Heart left ventricle (tissue), 16 donors: ENCODE measurements at regions not wholly inside any gene's neighbourhood (a gene's known extent, or its start where the extent isn't known, plus 50 kb on each side); places are given as distances from the start of the nearest gene placed in this dataset.

Experiments used
- ATAC-seq, 4 donors: fragments of 200-7000 bp; cut with Tn5 transposase; one replicate each; pipeline ENCODE4 v1.9.1; 2020 to 2022; ENCODE audit warnings: moderate library complexity in 4 of 4, mild to moderate bottlenecking in 3 of 4, moderate number of reproducible peaks in 1 of 4
- DNase-seq, 5 donors: peaks; one replicate each; pipeline ENCODE4 v3.0.0-alpha.2; 2020
- H3K27ac ChIP-seq, 12 donors: fragments of 200-600 bp; sonication (generic) in 4 of 12; one replicate each; pipeline versions ENCODE4 v1.5.0 to v1.8.0; 2016 to 2022; ENCODE audit warnings: mild to moderate bottlenecking in 2 of 12
- H3K27me3 ChIP-seq, 9 donors: fragments of 200-600 bp; sonication (generic) in 2 of 9; one replicate each; pipeline versions ENCODE4 v1.5.1 to v1.8.0; 2016 to 2022; ENCODE audit warnings: mild to moderate bottlenecking in 3 of 9
- H3K36me3 ChIP-seq, 9 donors: fragments of 200-600 bp; sonication (generic) in 2 of 9; one replicate each; pipeline versions ENCODE4 v1.5.0 to v1.8.0; 2018 to 2022; ENCODE audit warnings: mild to moderate bottlenecking in 2 of 9
- H3K4me1 ChIP-seq, 12 donors: fragments of 200-600 bp; sonication (generic) in 4 of 12; one replicate each; pipeline versions ENCODE4 v1.5.0 to v1.8.0; 2016 to 2022; ENCODE audit warnings: mild to moderate bottlenecking in 3 of 12
- H3K4me3 ChIP-seq, 12 donors: fragments of 200-600 bp; sonication (generic) in 4 of 12; one replicate each; pipeline versions ENCODE4 v1.5.0 to v1.8.0; 2017 to 2022; ENCODE audit warnings: mild to moderate bottlenecking in 9 of 12, moderate library complexity in 4 of 12
- H3K9me3 ChIP-seq, 12 donors: fragments of 200-600 bp; sonication (generic) in 4 of 12; one replicate each; pipeline versions ENCODE4 v1.5.0 to v1.8.0; 2016 to 2022; ENCODE audit warnings: mild to moderate bottlenecking in 1 of 12
- POLR2A ChIP-seq, 2 donors: fragments of 450-650 bp; IDR thresholded peaks; one replicate each; pipeline ENCODE4 v1.6.1; 2017; ENCODE audit warnings: antibody characterized with exemption in 2 of 2, mild to moderate bottlenecking in 2 of 2, moderate library complexity in 2 of 2
- WGBS, 4 donors: extraction: QIAGEN DNeasy Blood & Tissue Kit in 2 of 4; methylation state at CpG; one replicate each; pipeline versions ENCODE4 v1.1.5 to v1.1.7; 2013 to 2018; 5-methylcytosine and 5-hydroxymethylcytosine counted together
- intact Hi-C, 10 donors: fragments of 100-400 bp; cut with DNase I; formaldehyde crosslinking; loops; one replicate each; pipeline versions ENCODE4 v1.11.1 to v1.14.2; 2022
- TF ChIP-seq, protein P1 (sequence below), 12 donors: fragments of 200-600 bp; sonication (generic) in 4 of 12; IDR thresholded peaks; one replicate each; pipeline versions ENCODE4 v1.5.0 to v1.8.0; 2018 to 2022; ENCODE audit warnings: antibody characterized with exemption in 12 of 12, mild to moderate bottlenecking in 5 of 12
- donor health status: ischemic (EF 13 %, LVEDD 7.1; RV severe dilation, severe dysfunction).
- donor health status: healthy with polysubstance abuse.
- donor health status: DM: no; HTN: yes; CAD: no.
- donor health status: DM: no; HTN: no; CAD: no.
- donor health status: ischemic (EF 25% LVEDD 6.9; RV normal size, moderate dysfunction).
- donor health status: ischemic (EF 25% LVEDD 5.7; RV mildly dilated, moderate dysfunction).
- donor health status: healthy.
- donor health status: DM: yes; HTN: yes; CAD: no.
- donor health status: ischemic (EF 35%, LVEDD 5.7; RV mildly dilated, moderate dysfunction).
- donor health status: nonischemic (EF 11% LVEDD 7.7; RV severe dilation, severe dysfunction).
- donor health status: DM: yes; HTN: yes; CAD: no.
- donor health status: PGD.
- donor health status: ischemic (EF 29% LVEDD 5.4; RV normal size, mild dysfunction).
- donor health status: nonischemic (EF 23%, LVEDD 6.1; RV moderate dilation, normal function).

DNA sequence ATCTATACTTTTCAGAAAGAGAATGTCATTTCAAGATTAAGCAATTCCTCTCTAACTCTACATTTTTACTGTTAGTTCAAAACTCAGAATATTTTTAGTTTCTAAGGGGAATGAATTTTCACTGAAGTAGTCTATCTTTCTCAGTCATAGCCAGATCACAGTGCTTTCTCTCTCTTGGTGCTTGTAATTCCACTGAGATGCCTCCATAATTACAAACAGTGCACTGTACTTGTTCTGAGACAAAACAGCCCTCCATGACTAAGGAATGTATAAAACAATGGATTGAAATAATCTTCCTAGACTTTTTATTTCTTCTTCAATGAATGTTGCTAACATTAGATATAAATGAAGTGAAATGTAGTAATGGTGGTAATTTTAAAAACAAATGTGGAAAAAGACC is 603.2 kb upstream of the FAM241A start:
- H3K27me3 ChIP-seq, result no peaks in the 10 kb centered on the region
- ATAC-seq (no peak), DNase-seq (no peak)
- no peak for TF ChIP-seq POLR2A (IDR thresholded peaks at IDR 0.05)
- TF ChIP-seq, protein P1, sequence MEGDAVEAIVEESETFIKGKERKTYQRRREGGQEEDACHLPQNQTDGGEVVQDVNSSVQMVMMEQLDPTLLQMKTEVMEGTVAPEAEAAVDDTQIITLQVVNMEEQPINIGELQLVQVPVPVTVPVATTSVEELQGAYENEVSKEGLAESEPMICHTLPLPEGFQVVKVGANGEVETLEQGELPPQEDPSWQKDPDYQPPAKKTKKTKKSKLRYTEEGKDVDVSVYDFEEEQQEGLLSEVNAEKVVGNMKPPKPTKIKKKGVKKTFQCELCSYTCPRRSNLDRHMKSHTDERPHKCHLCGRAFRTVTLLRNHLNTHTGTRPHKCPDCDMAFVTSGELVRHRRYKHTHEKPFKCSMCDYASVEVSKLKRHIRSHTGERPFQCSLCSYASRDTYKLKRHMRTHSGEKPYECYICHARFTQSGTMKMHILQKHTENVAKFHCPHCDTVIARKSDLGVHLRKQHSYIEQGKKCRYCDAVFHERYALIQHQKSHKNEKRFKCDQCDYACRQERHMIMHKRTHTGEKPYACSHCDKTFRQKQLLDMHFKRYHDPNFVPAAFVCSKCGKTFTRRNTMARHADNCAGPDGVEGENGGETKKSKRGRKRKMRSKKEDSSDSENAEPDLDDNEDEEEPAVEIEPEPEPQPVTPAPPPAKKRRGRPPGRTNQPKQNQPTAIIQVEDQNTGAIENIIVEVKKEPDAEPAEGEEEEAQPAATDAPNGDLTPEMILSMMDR (IDR thresholded peaks at IDR 0.05), result no peak
- H3K27ac ChIP-seq, result no peak overlapping the region
- no peaks in the 10 kb centered on the region for H3K4me1 ChIP-seq
- no peak overlapping the region for H3K4me3 ChIP-seq
- H3K36me3 ChIP-seq, result no peaks in the 10 kb centered on the region
- H3K9me3 ChIP-seq, result no peaks in the 10 kb centered on the region
- intact Hi-C loops, result no loop called here

DNA sequence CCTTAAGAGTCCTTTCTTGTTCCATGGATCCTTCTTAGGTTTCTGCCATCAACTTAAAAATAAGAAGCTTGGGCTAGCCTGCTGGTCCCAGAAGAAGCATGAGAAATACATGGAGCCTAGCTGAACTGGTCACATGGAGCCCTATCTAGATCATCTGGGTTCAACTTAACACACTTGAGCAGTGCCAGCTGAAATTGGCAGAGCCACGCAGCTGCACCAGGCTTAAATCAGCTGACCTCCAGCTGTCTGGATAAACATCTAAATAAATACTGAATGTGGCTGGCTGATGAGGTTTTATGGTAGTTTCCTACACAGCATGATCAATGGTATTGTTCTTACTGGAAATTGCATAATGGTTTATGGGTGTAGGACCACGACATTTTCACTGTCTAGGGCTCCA is 598.4 kb upstream of the FAM241A start:
- H3K27ac ChIP-seq, result no peak overlapping the region
- intact Hi-C loops, result no loop called here
- no peak overlapping the region for H3K4me3 ChIP-seq
- H3K27me3 ChIP-seq, result no peaks in the 10 kb centered on the region
- H3K4me1 ChIP-seq, result no peaks in the 10 kb centered on the region
- 54 to 68% (median 57%) methylated on average over 2 of the region's 2 CpGs for WGBS, 4 donors
- ATAC-seq, result no peak
- no peak for DNase-seq
- TF ChIP-seq POLR2A (IDR thresholded peaks at IDR 0.05), result no peak
- TF ChIP-seq, protein P1 (IDR thresholded peaks at IDR 0.05), result no peak
- no peaks in the 10 kb centered on the region for H3K36me3 ChIP-seq
- no peaks in the 10 kb centered on the region for H3K9me3 ChIP-seq

DNA sequence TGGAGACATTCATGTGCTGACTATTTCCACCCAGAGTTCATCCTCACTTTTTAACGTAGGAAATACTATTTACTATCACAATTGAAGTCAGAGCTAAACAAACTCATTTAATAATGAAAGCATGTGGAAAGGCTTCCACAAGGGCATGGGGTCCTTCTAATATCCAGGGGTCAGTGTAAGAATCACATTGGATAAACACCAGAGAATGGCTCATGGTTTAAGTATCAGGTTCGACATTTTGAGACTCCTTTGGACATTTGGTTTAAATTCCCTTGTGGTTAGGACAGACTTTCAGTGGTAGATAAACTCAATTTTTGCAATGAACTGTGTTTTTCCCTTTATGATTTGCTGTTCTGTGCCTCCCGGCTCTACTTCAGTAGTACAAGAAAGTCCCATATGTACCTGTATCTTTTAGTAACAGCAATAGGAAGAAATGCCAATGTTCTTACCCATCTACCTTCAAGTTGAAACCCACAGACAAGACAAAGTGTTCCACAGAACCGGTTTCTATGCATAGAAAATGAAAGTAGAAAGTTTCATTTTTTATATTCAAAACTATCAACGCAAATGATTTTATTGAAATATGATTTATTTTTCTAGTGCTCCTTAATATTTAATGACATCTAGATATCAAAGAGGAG is 589.0 kb upstream of the FAM241A start:
- H3K36me3 ChIP-seq, result no peaks in the 10 kb centered on the region
- no peak overlapping the region for H3K4me3 ChIP-seq
- peaks cover 0 to 3% (median 0%) of the 10 kb centered on the region in 12 donors for H3K9me3 ChIP-seq
- TF ChIP-seq, protein P1 (IDR thresholded peaks at IDR 0.05), result no peak
- TF ChIP-seq POLR2A (IDR thresholded peaks at IDR 0.05), result no peak
- DNase-seq, result no peak
- H3K4me1 ChIP-seq, result no peaks in the 10 kb centered on the region
- intact Hi-C loops, result no loop called here
- ATAC-seq, result no peak
- no peaks in the 10 kb centered on the region for H3K27me3 ChIP-seq
- H3K27ac ChIP-seq, result no peak overlapping the region
- 70 to 81% (median 73%) methylated on average over 5 of the region's 5 CpGs for WGBS, 4 donors

DNA sequence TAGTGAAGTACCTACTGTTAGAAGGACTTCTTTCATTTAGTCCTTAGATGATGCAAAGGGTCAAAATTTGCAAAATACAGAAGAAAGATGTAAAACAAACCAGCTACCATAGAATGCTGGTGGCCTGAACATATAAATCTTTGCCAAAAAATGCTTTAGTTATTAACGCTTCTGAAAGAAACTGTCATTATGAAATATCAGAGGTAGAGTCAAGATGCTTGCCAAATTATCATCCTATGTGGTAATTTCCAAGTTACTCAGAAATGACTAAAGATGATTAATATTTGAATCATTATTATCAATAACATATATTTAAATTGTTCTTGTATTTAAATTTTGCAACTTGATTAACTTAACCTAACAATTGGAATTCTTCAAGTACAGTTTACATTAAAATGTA is 588.4 kb upstream of the FAM241A start:
- no peaks in the 10 kb centered on the region for H3K27me3 ChIP-seq
- H3K27ac ChIP-seq, result no peak overlapping the region
- H3K4me1 ChIP-seq, result no peaks in the 10 kb centered on the region
- TF ChIP-seq, protein P1 (IDR thresholded peaks at IDR 0.05), result no peak
- TF ChIP-seq POLR2A (IDR thresholded peaks at IDR 0.05), result no peak
- H3K4me3 ChIP-seq, result no peak overlapping the region
- H3K9me3 ChIP-seq, result peaks cover 0 to 3% (median 0%) of the 10 kb centered on the region in 12 donors
- 81 to 89% (median 86%) methylated on average over 1 of the region's 1 CpG for WGBS, 4 donors
- DNase-seq (no peak), ATAC-seq (no peak)
- no peaks in the 10 kb centered on the region for H3K36me3 ChIP-seq
- intact Hi-C loops, result no loop called here
